OCI-LY7 (cell line): ENCODE measurements at regions not wholly inside any gene's neighbourhood (a gene's known extent, or its start where the extent isn't known, plus 50 kb on each side); places are given as distances from the start of the nearest gene placed in this dataset.

Experiments used
- EZH2phosphoT487 ChIP-seq: fragments of 200-600 bp; sonication (generic); IDR thresholded peaks from 2 replicates; pipeline ENCODE4 v1.6.1; 2018; ENCODE audit warnings: low read depth, borderline replicate concordance, mild to moderate bottlenecking, mixed run types, antibody characterized with exemption, low read length, moderate library complexity, mixed read lengths
- TF ChIP-seq, protein P1 (sequence below): fragments of 200-600 bp; sonication (generic); conservative IDR thresholded peaks from 2 replicates; pipeline ENCODE4 v1.5.1; 2014; ENCODE audit warnings: mild to moderate bottlenecking, antibody characterized with exemption, low read length, moderate library complexity, mixed read lengths

DNA sequence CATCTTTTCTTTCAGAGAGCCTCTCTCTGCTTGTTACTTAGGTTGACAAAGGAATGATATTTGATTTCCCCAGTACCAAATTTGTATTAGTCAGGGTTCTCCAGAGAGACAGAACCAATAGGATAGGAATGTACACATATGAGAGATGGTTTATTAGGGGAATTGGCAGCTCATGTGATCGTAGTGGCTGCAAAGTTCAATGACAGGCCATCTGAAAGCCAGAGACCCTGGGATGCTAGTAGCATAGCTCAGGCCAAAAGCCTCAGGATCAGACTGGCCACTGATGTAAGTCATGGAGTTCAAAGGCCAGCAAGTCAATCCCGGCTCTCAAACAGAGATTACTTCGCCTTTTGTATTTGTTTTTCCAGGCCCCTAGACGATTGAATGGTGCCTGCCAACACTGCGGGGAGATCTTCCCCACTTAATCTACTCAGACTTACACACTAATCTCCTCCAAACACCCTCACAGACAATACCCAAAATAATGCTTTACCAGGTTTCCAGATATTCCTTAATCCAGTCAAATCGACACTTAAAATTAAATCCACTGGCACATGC, 215.5 kb downstream of the ALDH8A1 start:
- TF ChIP-seq, protein P1, sequence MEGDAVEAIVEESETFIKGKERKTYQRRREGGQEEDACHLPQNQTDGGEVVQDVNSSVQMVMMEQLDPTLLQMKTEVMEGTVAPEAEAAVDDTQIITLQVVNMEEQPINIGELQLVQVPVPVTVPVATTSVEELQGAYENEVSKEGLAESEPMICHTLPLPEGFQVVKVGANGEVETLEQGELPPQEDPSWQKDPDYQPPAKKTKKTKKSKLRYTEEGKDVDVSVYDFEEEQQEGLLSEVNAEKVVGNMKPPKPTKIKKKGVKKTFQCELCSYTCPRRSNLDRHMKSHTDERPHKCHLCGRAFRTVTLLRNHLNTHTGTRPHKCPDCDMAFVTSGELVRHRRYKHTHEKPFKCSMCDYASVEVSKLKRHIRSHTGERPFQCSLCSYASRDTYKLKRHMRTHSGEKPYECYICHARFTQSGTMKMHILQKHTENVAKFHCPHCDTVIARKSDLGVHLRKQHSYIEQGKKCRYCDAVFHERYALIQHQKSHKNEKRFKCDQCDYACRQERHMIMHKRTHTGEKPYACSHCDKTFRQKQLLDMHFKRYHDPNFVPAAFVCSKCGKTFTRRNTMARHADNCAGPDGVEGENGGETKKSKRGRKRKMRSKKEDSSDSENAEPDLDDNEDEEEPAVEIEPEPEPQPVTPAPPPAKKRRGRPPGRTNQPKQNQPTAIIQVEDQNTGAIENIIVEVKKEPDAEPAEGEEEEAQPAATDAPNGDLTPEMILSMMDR = no peak
- TF ChIP-seq EZH2phosphoT487 = no peak
